Fibroblast of lung (primary cell): ENCODE measurements at regions not wholly inside any gene's neighbourhood (a gene's known extent, or its start where the extent isn't known, plus 50 kb on each side); places are given as distances from the start of the nearest gene placed in this dataset.
"Not testable (repeated sequence)": the region's sequence is repeated elsewhere in the genome, so short reads cannot be mapped to it uniquely, and the experiment has no call there.

Experiments used
- EZH2 ChIP-seq: IDR thresholded peaks from 2 replicates; pipeline ENCODE4 v1.5.1; 2012; ENCODE audit warnings: low read length, control low read depth, mild to moderate bottlenecking; ENCODE audit errors: missing control alignments
- TF ChIP-seq, protein P1 (sequence below), 2 donors: IDR thresholded peaks in 1 of 2; conservative IDR thresholded peaks in 1 of 2; 1 replicate in 1 of 2; 2 replicates in 1 of 2; pipeline ENCODE4 v1.5.1; 2011 to 2012; ENCODE audit warnings: low read length in 2 of 2, control low read depth in 1 of 2, inconsistent platforms in 1 of 2, low read depth in 1 of 2, mild to moderate bottlenecking in 1 of 2

DNA sequence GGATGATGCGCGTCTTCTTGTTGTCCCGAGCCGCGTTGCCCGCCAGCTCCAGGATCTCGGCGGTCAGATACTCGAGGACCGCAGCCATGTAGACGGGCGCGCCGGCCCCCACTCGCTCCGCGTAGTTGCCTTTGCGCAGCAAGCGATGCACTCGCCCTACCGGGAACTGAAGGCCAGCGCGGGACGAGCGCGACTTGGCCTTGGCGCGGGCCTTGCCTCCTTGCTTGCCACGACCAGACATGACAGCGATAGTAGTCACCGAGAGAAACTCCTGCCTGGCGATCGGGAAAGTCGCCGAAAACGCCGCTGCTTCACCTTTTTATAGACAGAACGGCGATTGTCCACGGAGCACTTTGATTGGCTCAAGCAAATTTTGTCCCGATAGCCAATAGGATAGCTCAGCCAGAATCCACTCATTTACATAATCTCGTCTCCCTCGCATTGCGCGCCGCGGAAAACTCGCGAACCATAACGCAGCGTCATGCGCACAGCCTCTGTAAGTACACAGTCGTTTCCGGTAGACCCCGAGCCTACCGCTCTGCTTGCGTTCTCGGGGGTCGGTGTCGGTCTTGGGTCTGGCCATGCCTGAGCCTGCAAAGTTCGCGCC lies 56.8 kb upstream of the BOLA1 start:
- TF ChIP-seq, protein P1, sequence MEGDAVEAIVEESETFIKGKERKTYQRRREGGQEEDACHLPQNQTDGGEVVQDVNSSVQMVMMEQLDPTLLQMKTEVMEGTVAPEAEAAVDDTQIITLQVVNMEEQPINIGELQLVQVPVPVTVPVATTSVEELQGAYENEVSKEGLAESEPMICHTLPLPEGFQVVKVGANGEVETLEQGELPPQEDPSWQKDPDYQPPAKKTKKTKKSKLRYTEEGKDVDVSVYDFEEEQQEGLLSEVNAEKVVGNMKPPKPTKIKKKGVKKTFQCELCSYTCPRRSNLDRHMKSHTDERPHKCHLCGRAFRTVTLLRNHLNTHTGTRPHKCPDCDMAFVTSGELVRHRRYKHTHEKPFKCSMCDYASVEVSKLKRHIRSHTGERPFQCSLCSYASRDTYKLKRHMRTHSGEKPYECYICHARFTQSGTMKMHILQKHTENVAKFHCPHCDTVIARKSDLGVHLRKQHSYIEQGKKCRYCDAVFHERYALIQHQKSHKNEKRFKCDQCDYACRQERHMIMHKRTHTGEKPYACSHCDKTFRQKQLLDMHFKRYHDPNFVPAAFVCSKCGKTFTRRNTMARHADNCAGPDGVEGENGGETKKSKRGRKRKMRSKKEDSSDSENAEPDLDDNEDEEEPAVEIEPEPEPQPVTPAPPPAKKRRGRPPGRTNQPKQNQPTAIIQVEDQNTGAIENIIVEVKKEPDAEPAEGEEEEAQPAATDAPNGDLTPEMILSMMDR (conservative IDR thresholded peaks at IDR 0.05 in 1 of 2, IDR thresholded peaks at IDR 0.05 in 1 of 2; ENCODE audit: low read depth in 1 of 2, low read length in 2 of 2), result not testable (repeated sequence)
- not testable (repeated sequence) for TF ChIP-seq EZH2
